ENCODE measurements at regions not wholly inside any gene's neighbourhood (a gene's known extent, or its start where the extent isn't known, plus 50 kb on each side); places are given as distances from the start of the nearest gene placed in this dataset.
"Not testable (repeated sequence)": the region's sequence is repeated elsewhere in the genome, so short reads cannot be mapped to it uniquely, and the experiment has no call there.

DNA sequence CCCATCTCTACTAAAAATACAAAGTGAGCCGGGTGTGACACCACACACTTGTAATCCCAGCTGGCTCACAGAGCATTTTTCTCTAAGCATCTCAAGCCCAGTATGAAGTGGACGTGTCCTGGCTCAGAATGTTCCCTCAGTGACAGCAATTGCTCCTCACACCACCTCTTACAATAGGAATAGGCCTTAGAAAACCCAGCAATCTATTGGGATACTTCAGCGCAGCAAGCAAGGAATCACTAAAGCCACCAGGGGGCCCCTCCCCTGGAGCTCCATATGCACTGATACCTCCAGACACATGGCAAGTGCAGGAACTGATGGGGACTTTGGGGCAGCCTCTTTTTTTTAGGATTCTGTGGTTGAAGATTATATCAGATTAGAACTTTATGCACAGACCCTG lies 82.5 kb upstream of the GOLGA6L6 start:
- H3K79me2 ChIP-seq (ENCODE audit: control insufficient read depth, low read length); H3K9me2 ChIP-seq (replicated peaks; ENCODE audit: control insufficient read depth, low read length); H3K36me3 ChIP-seq (ENCODE audit: control insufficient read depth, low read length); H3F3A ChIP-seq (ENCODE audit: control insufficient read depth, insufficient read depth); H3K9me3 ChIP-seq (ENCODE audit: control insufficient read depth, insufficient read depth, low read length); H3K27ac ChIP-seq (ENCODE audit: low read depth, low read length); H3K4me3 ChIP-seq (ENCODE audit: low read length); H3K27me3 ChIP-seq (ENCODE audit: control insufficient read depth, low read length); H4K20me1 ChIP-seq (ENCODE audit: control insufficient read depth, insufficient read depth, low read depth, low read length); H3K4me1 ChIP-seq (ENCODE audit: control insufficient read depth, low read length); H3K4me2 ChIP-seq (ENCODE audit: low read length): not testable (repeated sequence)
- TF ChIP-seq, protein P1, sequence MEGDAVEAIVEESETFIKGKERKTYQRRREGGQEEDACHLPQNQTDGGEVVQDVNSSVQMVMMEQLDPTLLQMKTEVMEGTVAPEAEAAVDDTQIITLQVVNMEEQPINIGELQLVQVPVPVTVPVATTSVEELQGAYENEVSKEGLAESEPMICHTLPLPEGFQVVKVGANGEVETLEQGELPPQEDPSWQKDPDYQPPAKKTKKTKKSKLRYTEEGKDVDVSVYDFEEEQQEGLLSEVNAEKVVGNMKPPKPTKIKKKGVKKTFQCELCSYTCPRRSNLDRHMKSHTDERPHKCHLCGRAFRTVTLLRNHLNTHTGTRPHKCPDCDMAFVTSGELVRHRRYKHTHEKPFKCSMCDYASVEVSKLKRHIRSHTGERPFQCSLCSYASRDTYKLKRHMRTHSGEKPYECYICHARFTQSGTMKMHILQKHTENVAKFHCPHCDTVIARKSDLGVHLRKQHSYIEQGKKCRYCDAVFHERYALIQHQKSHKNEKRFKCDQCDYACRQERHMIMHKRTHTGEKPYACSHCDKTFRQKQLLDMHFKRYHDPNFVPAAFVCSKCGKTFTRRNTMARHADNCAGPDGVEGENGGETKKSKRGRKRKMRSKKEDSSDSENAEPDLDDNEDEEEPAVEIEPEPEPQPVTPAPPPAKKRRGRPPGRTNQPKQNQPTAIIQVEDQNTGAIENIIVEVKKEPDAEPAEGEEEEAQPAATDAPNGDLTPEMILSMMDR (IDR thresholded peaks at IDR 0.05; ENCODE audit: low read depth, low read length, poor library complexity, severe bottlenecking) = peak; percentile 11

DNA sequence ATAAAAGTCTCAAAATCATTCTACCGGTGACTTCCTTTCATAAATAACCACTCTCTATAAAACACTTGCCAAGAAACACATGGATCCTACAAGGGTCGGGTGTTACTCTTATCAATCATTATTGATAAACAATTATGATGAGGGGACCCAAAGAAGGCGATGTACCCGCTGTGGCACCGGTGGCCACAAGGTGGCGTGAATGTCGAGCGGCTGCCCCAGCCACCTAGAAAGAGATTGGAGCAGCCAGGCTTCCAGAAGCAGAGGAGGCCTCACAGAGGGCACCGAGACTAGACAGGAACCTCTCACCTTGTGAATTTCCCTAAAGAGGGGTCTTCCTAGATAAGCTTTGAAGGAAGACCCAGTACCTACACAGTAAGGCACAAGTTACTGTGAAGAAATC lies 80.5 kb upstream of the GOLGA6L6 start:
- not testable (repeated sequence) for H4K20me1 ChIP-seq (ENCODE audit: control insufficient read depth, insufficient read depth, low read depth, low read length); H3K4me3 ChIP-seq (ENCODE audit: low read length); H3K79me2 ChIP-seq (ENCODE audit: control insufficient read depth, low read length); H3K27me3 ChIP-seq (ENCODE audit: control insufficient read depth, low read length); H3K27ac ChIP-seq (ENCODE audit: low read depth, low read length); H3K9me2 ChIP-seq (replicated peaks; ENCODE audit: control insufficient read depth, low read length); H3K9me3 ChIP-seq (ENCODE audit: control insufficient read depth, insufficient read depth, low read length); H3F3A ChIP-seq (ENCODE audit: control insufficient read depth, insufficient read depth); H3K4me2 ChIP-seq (ENCODE audit: low read length); H3K4me1 ChIP-seq (ENCODE audit: control insufficient read depth, low read length); H3K36me3 ChIP-seq (ENCODE audit: control insufficient read depth, low read length)

DNA sequence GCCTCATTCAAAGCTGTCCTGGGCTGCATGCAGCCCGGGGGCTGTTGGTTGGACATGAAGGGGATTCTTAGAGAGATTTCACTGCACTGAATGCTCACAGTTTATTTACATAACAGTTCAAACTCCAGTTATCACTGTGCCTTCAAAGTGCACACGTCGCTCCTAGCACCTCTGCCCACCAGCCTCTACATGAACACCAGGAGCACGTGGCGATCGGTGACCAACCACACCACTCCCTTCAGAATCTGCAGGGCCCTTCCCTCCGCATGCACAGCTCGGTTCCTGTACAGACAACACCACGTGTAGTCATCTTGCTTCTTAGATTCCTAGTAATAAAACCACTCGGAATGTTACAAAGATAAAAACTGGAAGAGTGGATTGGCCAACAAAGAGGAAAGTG lies 72.9 kb upstream of the GOLGA6L6 start:
- not testable (repeated sequence) for H3K4me1 ChIP-seq (ENCODE audit: control insufficient read depth, low read length); H3K4me2 ChIP-seq (ENCODE audit: low read length); H3K79me2 ChIP-seq (ENCODE audit: control insufficient read depth, low read length); H3K27ac ChIP-seq (ENCODE audit: low read depth, low read length); H3K9me3 ChIP-seq (ENCODE audit: control insufficient read depth, insufficient read depth, low read length); H4K20me1 ChIP-seq (ENCODE audit: control insufficient read depth, insufficient read depth, low read depth, low read length); H3K36me3 ChIP-seq (ENCODE audit: control insufficient read depth, low read length); H3K27me3 ChIP-seq (ENCODE audit: control insufficient read depth, low read length); H3F3A ChIP-seq (ENCODE audit: control insufficient read depth, insufficient read depth); H3K9me2 ChIP-seq (replicated peaks; ENCODE audit: control insufficient read depth, low read length); H3K4me3 ChIP-seq (ENCODE audit: low read length)

DNA sequence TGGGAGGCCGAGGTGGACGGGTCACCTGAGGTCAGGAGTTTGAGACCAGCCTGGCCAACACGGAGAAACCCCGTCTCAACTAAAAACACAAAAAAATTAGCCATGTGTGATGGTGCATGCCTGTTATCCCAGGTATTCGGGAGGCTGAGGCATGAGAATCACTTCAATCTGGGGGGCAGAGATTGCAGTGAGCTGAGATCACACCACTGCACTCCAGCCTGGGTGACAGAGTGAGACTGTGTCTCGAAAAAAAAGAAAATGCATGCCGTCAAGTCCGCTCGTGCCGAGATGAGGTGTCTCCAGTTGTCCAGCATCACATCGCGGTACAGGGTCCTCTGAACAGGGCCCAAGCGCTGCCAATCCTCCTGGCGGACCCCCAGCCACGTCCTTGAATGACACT lies 71.2 kb upstream of the GOLGA6L6 start:
- not testable (repeated sequence) for H3F3A ChIP-seq (ENCODE audit: control insufficient read depth, insufficient read depth); H3K36me3 ChIP-seq (ENCODE audit: control insufficient read depth, low read length); H3K9me2 ChIP-seq (replicated peaks; ENCODE audit: control insufficient read depth, low read length); H4K20me1 ChIP-seq (ENCODE audit: control insufficient read depth, insufficient read depth, low read depth, low read length); H3K27ac ChIP-seq (ENCODE audit: low read depth, low read length); H3K9me3 ChIP-seq (ENCODE audit: control insufficient read depth, insufficient read depth, low read length); H3K27me3 ChIP-seq (ENCODE audit: control insufficient read depth, low read length); H3K4me1 ChIP-seq (ENCODE audit: control insufficient read depth, low read length); H3K79me2 ChIP-seq (ENCODE audit: control insufficient read depth, low read length); H3K4me3 ChIP-seq (ENCODE audit: low read length); H3K4me2 ChIP-seq (ENCODE audit: low read length)

DNA sequence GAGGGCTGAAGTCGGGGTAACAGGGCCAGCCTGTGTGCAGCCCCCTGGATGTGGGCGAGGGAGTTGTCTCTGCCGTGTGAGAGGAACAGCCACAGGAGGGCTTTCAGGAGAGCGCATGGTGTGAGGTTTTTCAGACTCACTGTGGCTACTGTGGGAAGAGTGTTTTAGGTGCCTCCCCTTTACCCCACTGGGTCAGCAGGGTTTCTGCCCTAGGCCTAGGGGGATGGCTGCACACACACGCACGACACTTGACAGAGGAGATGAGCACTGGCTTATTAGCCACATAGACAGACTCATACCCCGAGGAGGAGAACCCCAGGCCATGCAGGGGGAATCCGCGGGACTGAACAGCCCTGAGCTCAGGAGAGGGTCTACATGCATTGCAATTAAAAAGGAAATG lies 70.8 kb upstream of the GOLGA6L6 start:
- H3K27me3 ChIP-seq (ENCODE audit: control insufficient read depth, low read length); H3K9me3 ChIP-seq (ENCODE audit: control insufficient read depth, insufficient read depth, low read length); H4K20me1 ChIP-seq (ENCODE audit: control insufficient read depth, insufficient read depth, low read depth, low read length); H3K4me2 ChIP-seq (ENCODE audit: low read length); H3K27ac ChIP-seq (ENCODE audit: low read depth, low read length); H3K9me2 ChIP-seq (replicated peaks; ENCODE audit: control insufficient read depth, low read length); H3K79me2 ChIP-seq (ENCODE audit: control insufficient read depth, low read length); H3K36me3 ChIP-seq (ENCODE audit: control insufficient read depth, low read length); H3K4me1 ChIP-seq (ENCODE audit: control insufficient read depth, low read length); H3F3A ChIP-seq (ENCODE audit: control insufficient read depth, insufficient read depth); H3K4me3 ChIP-seq (ENCODE audit: low read length): not testable (repeated sequence)

DNA sequence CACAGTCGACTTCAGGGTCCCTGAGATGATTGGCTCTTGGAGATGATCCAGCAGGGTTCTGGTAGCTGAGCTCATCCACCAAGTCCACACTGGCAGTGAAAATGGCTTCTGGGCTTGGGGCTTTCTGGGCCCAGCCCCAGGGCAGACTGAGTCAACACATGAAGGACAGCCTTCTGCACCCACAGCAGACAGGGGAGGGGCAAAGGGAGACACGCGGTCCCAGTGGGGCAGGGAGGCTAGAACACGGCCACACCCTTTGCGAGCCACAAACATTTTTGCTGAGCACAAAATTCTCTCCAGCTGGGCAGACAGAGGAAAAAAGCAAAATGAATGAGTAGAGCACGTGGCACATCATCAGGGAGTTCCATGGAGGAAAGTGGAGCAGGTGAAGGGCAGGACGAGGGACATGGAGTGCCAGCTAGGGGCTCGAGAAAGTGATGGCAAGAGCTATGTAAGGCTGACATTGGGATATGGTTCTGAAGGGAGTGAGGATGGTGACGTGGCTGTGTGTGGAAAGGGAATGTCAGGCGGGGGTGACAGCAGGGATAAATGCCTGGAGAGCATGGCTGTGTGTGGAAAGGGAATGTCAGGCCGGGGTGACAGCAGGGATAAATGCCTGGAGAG lies 70.2 kb upstream of the GOLGA6L6 start:
- H3F3A ChIP-seq (ENCODE audit: control insufficient read depth, insufficient read depth); H3K36me3 ChIP-seq (ENCODE audit: control insufficient read depth, low read length); H3K27me3 ChIP-seq (ENCODE audit: control insufficient read depth, low read length); H3K4me1 ChIP-seq (ENCODE audit: control insufficient read depth, low read length); H3K4me3 ChIP-seq (ENCODE audit: low read length); H3K9me2 ChIP-seq (replicated peaks; ENCODE audit: control insufficient read depth, low read length); H3K27ac ChIP-seq (ENCODE audit: low read depth, low read length); H4K20me1 ChIP-seq (ENCODE audit: control insufficient read depth, insufficient read depth, low read depth, low read length); H3K79me2 ChIP-seq (ENCODE audit: control insufficient read depth, low read length); H3K9me3 ChIP-seq (ENCODE audit: control insufficient read depth, insufficient read depth, low read length); H3K4me2 ChIP-seq (ENCODE audit: low read length): not testable (repeated sequence)

DNA sequence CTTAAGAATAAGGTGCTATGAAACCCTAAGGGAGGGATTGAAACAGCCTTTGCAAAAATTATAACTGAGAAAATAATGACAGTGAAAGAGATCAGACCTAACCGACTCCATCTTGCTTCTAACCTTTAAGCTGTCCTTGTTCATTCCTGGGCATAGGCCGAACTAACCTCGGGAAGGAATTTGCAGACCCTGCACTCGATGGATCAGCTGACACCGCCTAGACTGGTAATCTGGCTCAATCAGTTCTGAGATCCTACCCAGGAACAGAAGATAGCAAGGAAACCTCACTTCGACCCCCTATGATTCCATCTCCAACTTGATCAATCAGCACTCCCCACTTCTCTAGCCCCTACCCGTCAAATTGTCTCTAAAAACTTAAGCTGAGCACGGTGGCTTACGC lies 66.6 kb upstream of the GOLGA6L6 start:
- not testable (repeated sequence) for H3F3A ChIP-seq (ENCODE audit: control insufficient read depth, insufficient read depth); H3K9me2 ChIP-seq (replicated peaks; ENCODE audit: control insufficient read depth, low read length); H3K4me1 ChIP-seq (ENCODE audit: control insufficient read depth, low read length); H3K4me3 ChIP-seq (ENCODE audit: low read length); H3K27ac ChIP-seq (ENCODE audit: low read depth, low read length); H3K79me2 ChIP-seq (ENCODE audit: control insufficient read depth, low read length); H3K36me3 ChIP-seq (ENCODE audit: control insufficient read depth, low read length); H3K27me3 ChIP-seq (ENCODE audit: control insufficient read depth, low read length); H3K4me2 ChIP-seq (ENCODE audit: low read length); H4K20me1 ChIP-seq (ENCODE audit: control insufficient read depth, insufficient read depth, low read depth, low read length); H3K9me3 ChIP-seq (ENCODE audit: control insufficient read depth, insufficient read depth, low read length)

DNA sequence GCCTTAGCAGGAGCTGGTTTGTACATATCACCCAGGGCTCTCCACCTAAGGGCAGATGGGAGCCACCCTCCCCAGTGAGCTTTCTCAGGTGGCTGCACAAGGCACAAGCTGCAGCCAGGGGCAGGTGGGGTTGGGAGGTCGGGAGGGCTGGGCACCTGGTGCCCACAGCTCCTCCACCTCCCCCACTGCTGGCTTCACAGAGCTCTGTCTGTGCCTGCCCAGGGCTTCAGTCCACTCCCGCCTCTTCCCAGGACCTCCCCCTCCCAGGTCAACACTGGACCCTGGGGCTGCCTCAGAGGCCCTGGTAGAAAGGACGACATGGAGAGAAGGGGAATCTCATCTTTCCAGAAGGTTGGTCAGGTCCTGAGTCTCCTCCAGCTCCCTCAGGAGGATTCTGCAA lies 55.6 kb upstream of the GOLGA6L6 start:
- H3K9me2 ChIP-seq (replicated peaks; ENCODE audit: control insufficient read depth, low read length); H3K79me2 ChIP-seq (ENCODE audit: control insufficient read depth, low read length): not testable (repeated sequence)

More for the DNA sequence above, 55.6 kb upstream of the GOLGA6L6 start:
- H3K36me3 ChIP-seq (ENCODE audit: control insufficient read depth, low read length); H3F3A ChIP-seq (ENCODE audit: control insufficient read depth, insufficient read depth); H3K4me2 ChIP-seq (ENCODE audit: low read length); H3K27me3 ChIP-seq (ENCODE audit: control insufficient read depth, low read length); H4K20me1 ChIP-seq (ENCODE audit: control insufficient read depth, insufficient read depth, low read depth, low read length); H3K9me3 ChIP-seq (ENCODE audit: control insufficient read depth, insufficient read depth, low read length); H3K27ac ChIP-seq (ENCODE audit: low read depth, low read length); H3K4me3 ChIP-seq (ENCODE audit: low read length); H3K4me1 ChIP-seq (ENCODE audit: control insufficient read depth, low read length): not testable (repeated sequence)
